ENCODE measurements at regions not wholly inside any gene's neighbourhood (a gene's known extent, or its start where the extent isn't known, plus 50 kb on each side); places are given as distances from the start of the nearest gene placed in this dataset.

DNA sequence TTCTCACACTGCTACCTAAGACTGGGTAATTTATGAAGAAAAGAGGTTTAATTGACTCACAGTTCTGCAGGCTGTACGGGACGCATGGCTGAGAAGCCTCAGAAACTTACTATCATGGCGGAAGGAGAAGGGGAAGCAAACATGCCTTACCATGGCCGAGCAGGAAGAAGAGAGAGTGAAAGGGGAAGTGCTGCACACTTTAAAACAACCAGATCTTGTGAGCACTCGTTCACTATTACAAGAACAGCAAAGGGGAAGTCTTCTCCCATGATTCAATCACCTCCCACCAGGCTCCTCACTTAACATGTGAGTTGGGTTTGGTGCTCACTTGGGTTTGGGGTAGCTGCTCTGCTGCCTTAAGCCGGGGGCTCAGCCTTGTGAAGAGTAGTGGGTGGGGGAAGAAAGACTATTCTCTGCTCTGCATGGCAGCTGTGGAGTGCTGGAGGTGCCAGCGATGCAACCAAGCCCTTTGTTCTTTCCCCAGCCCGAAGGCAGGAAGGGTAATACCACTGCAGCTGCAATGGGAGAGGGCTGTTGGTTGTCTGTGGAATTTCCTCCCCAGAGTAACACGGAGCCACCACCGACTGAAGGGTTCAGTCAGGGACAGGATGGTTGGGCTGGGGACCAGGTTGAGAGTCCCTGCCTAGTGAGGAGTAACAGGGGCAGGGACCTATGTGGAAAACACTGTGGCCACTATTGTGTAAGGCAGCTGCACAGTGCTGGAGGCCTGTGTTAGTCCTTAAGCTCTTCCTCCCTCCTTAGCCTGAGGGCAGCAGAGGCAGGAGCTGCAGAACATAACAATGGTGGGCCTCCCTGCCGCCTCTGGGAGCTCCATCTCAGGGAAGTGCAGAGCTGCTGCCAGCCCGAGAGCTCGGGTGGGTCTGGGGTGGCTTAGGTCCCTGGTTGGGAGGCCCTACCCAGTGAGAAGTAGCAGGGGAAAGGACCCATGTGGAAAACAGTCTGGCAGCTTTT lies 1262.5 kb downstream of the EFNB2 start:
- H3K4me3 ChIP-seq (ENCODE audit: low read length): no peak overlapping the region
- TF ChIP-seq ZNF274 (IDR thresholded peaks at IDR 0.05; ENCODE audit: low read depth, low read length): no peak

DNA sequence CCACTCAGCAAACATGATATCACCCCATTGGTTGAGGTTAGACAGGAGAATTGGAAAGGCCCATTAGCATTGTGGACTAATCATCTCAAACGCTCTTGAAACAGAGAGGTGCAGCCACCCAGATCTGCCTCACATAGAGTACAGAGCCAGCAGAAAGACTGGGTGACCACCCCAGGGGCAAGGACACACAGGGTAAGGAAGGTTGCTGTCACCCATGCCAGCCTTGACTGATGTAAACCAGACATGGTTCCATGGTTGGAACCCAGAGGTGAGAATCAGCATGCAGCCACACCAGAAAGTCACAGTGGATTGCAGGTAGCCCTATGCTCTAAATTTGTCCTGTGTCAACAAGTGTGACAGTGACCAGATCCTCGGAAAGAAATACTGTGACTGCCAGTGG lies 1268.8 kb downstream of the EFNB2 start:
- no peak overlapping the region for H3K4me3 ChIP-seq (ENCODE audit: low read length)
- TF ChIP-seq ZNF274 (IDR thresholded peaks at IDR 0.05; ENCODE audit: low read depth, low read length): no peak

DNA sequence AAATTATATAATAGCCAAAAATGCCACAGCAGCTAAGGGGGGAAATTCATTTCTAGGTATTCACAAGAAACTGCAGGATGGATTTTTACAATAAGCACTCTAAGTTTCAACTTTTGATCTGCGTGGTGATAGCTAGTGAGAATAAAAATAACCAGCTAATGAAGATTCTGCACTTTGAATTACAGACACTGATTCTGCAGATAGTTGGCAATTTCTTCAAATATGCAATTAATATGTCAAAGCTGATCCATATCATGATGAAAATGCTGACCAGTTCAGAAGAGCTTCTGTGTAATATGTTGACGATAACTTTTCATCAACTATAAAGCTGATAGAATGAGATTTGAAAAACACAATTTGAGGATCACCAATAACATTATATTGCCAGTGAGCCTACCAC lies 1272.9 kb downstream of the EFNB2 start:
- H3K4me3 ChIP-seq (ENCODE audit: low read length): no peak overlapping the region
- TF ChIP-seq ZNF274 (IDR thresholded peaks at IDR 0.05; ENCODE audit: low read depth, low read length): no peak

DNA sequence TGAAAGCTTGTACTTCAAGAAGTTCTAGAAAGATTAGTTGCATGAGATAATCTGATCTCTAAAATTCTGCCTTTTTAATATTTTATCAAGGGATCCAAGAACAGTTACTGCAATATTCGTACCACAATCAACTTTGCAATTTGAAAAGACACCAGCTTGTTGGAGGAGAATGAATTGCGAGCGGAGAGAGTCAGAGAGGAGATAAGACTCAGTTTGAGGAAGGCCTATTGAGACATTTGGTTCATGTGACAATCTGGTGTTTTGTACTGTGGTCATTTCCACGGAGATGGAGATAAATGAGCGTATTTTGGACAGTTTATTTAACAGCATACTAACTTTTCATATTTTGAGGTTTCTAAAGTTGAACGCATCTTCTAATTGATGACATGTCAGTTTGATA lies 1276.0 kb downstream of the EFNB2 start:
- H3K4me3 ChIP-seq (ENCODE audit: low read length): no peak overlapping the region
- TF ChIP-seq ZNF274 (IDR thresholded peaks at IDR 0.05; ENCODE audit: low read depth, low read length): no peak

DNA sequence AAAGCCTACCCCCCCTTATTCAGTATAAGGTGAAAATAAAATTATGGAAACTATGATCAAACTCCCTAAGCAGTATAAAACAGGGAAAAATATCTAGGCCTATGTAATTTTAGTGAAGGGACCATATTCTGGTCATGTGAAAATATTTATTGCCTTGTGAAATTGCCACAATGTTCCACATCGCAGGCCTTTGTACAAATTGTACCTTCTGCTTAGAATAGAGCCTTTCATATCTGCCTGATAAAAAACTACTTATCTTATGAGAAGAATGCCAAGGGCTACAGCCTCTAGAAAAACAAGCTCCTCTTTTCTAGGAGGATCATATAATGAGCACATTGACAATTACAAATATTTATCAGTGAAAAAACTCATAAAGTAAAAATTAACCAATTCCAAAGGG lies 1280.0 kb downstream of the EFNB2 start:
- H3K4me3 ChIP-seq (ENCODE audit: low read length): no peak overlapping the region
- TF ChIP-seq ZNF274 (IDR thresholded peaks at IDR 0.05; ENCODE audit: low read depth, low read length): no peak

DNA sequence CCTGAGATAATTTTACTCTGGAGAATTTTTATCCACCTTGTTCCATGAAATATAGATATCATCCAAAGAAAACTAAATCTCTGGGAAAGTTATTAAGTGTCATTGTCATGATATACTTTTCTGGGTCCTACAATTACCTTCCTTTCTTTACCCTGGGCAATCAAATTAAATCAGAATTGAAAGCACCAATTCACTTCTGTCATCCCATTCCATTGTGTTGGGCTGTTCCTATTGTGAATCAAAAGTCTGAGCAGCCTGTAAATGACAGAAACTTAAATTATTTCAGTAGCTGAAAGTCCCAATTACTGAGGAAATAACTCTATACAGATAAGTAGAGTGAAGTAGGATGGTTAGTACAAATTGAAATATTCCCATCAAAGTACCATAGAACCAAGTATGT lies 1284.2 kb downstream of the EFNB2 start:
- TF ChIP-seq ZNF274 (IDR thresholded peaks at IDR 0.05; ENCODE audit: low read depth, low read length): no peak
- H3K4me3 ChIP-seq (ENCODE audit: low read length): no peak overlapping the region

DNA sequence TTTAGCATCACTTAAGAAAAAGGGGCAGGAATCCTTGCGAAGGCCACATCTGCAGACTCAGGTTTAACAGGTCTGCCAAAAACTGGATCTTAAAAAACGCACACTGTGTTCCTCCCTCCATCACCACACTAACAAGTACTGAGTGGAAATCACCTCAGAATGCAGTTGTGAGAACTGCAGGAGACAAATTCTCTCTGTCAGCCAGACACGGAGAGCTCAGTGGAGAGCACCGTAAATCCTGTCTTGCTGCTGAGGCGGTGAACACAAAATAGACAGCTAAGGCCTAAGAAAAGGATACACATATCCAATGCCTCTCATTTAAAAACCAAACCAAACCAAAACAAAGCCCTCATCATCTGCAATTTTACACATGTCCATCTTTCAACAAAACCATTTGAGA lies 1287.6 kb downstream of the EFNB2 start:
- TF ChIP-seq ZNF274 (IDR thresholded peaks at IDR 0.05; ENCODE audit: low read depth, low read length): no peak
- H3K4me3 ChIP-seq (ENCODE audit: low read length): no peak overlapping the region

DNA sequence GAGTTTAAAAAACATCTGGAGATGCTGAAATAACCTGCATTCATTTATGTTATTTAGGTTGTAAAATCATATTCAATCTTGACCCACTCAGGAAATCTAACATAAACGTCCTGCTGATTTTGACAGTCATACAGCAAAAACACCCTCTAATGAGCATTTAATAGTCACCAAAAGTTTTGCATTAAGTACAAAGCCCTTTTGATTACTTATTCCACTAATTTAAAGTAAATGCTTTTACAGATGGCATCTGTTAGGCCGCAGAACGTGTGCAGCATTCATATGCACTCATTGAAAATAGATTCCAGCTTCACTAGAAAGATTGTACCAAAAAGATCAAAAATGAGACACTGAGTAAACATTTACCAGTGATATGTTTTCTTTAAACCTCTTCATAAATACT lies 1295.1 kb downstream of the EFNB2 start:
- no peak overlapping the region for H3K4me3 ChIP-seq (ENCODE audit: low read length)
- no peak for TF ChIP-seq ZNF274 (IDR thresholded peaks at IDR 0.05; ENCODE audit: low read depth, low read length)

DNA sequence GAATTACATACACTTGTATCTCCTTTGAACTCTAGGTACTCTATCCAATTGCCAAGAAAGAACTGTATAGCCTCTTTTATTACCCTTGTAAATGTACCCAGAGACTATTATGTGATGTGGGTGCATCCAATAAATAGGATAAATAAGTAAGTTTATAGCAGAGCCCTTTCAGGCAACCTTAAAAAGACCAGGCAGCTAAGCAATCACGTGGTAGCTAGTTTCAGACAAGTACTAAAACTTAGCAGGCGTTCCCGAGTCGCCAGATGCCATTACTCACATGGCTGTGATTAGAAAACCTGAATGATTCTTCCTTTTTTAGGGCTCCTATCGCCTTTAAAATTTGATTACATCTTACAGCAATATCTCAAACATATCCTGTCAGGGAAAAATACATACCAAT lies 1303.0 kb downstream of the EFNB2 start:
- TF ChIP-seq ZNF274 (IDR thresholded peaks at IDR 0.05; ENCODE audit: low read depth, low read length): no peak
- H3K4me3 ChIP-seq (ENCODE audit: low read length): no peak overlapping the region

DNA sequence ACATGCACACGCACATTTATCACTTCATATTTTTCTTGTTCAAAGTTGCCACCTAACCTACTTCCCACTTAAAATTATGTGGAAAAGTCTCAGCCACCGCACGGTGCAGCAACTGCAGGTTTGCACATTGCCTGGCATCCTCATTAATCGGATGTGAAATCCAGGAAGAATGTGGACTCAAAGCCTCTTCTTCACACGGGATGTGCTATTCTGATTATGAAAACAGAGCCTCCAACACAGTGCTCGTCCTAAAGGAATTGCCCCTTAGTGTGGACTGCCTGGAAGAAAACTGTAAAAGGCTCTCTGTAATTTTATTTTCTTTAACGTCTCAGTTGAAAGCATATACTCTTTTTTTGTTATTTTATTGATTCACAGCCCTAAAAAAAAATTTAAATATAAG lies 1303.5 kb downstream of the EFNB2 start:
- TF ChIP-seq ZNF274 (IDR thresholded peaks at IDR 0.05; ENCODE audit: low read depth, low read length): no peak
- no peak overlapping the region for H3K4me3 ChIP-seq (ENCODE audit: low read length)

DNA sequence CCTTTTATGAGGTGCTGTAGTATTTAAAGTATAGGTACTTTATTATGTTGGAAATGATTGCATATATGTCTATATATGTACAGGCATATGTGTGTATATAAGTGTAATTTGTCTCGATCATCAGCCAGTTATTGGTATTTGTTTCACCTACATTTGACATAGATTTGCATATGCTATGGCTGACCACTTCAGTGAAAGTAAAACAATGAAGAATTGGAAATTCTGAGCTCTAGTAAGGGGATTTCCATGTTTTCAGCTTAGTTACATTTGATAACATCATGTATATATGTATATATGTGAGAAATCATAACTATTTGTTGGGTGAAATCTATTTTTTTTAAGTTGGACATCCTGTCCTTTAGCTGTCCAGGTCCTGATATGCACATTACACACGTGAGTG lies 1303.9 kb downstream of the EFNB2 start:
- no peak for TF ChIP-seq ZNF274 (IDR thresholded peaks at IDR 0.05; ENCODE audit: low read depth, low read length)
- H3K4me3 ChIP-seq (ENCODE audit: low read length): no peak overlapping the region

DNA sequence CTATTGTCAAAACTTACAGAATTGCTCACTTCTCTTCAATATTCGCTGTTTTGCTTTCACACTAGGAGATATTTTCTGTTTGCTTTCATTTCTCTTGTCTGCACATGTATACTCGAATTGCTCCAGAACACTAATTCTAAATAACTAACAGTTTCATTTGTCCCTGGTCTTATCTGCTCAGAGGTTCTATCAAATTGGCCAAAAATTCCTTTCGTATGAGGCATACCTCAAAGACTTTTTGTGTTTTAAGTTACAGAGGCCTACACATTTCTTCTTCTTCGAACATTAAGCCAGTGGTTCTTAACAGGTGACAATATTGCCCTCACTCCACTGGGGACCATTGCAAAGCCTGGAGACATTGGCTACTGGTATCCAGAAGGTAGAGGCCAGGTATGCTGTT lies 1314.6 kb downstream of the EFNB2 start:
- no peak overlapping the region for H3K4me3 ChIP-seq (ENCODE audit: low read length)
- TF ChIP-seq ZNF274 (IDR thresholded peaks at IDR 0.05; ENCODE audit: low read depth, low read length): no peak

DNA sequence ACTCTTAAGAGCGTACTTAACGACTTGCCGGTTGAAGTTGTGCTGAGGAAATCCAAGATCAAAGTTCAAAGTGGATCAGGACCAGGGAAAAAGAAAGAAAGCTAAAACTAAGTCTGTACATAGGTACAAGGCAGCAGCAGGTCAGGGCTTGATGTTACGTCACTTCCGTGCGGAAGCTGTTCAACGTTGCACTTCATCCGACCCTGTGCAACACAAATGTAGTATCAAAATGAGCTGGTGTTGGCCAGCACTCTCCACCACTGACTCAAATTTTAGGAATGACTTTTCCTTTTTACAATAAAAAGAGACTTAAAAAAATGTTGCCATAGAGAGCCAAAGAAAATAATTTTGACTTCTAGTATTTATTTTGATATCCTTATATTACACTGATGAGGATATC lies 1315.4 kb downstream of the EFNB2 start:
- no peak overlapping the region for H3K4me3 ChIP-seq (ENCODE audit: low read length)
- no peak for TF ChIP-seq ZNF274 (IDR thresholded peaks at IDR 0.05; ENCODE audit: low read depth, low read length)

DNA sequence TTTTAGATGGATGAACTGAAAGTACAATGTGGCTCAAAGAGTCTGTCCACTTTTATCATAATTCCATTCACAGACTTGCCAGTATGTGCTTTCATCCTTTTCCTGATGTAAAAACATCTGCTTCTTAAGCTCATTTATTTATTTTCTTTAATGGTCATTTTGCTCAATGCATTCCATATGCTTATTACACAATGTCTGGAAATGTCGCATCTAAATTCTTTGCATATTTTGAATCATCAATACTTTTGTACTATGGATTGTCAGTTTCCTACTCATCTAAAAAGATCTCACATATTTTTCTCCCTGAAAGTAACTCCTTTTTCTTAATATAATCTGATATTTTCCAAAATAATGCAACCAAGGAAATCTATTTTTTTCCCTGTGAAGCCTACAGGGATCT lies 1315.8 kb downstream of the EFNB2 start:
- TF ChIP-seq ZNF274 (IDR thresholded peaks at IDR 0.05; ENCODE audit: low read depth, low read length): no peak

DNA sequence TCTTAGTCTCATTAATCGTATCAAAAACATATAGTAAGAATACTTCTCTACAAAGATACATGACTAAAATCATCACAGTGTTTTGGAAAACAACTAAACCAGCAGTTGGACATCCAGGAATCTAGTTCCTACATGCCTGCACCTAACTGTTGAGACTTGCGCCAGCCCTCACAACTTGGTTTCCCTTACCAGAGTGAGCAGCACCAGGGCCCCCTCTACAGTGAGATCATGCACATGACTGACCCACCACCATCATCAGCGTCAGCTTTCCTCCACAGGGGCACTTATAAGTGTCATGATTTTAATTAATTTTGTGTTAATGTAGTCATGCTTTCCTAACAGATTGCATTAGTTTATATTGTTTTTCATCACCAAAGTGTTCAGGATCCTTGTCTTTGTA lies 1322.0 kb downstream of the EFNB2 start:
- no peak for TF ChIP-seq ZNF274 (IDR thresholded peaks at IDR 0.05; ENCODE audit: low read depth, low read length)
- no peak overlapping the region for H3K4me3 ChIP-seq (ENCODE audit: low read length)

More for the DNA sequence above, 1315.8 kb downstream of the EFNB2 start:
- no peak overlapping the region for H3K4me3 ChIP-seq (ENCODE audit: low read length)

All from GM08714 (cell line).